Glutamatergic neuron (in vitro differentiated cells): ENCODE measurements at regions not wholly inside any gene's neighbourhood (a gene's known extent, or its start where the extent isn't known, plus 50 kb on each side); places are given as distances from the start of the nearest gene placed in this dataset.

Source experiments
- DNase-seq: peaks from one replicate; pipeline ENCODE4 v3.0.0; 2022
- H3K27ac Mint-ChIP-seq: one replicate; pipeline ENCODE4 v1.8.0; 2020; ENCODE audit warnings: mild to moderate bottlenecking, mixed read lengths, inconsistent platforms; ENCODE audit not compliant: unreplicated experiment
- H3K27me3 Mint-ChIP-seq: one replicate; pipeline ENCODE4 v1.8.0; 2020; ENCODE audit warnings: mild to moderate bottlenecking, moderate library complexity, mixed read lengths, inconsistent platforms; ENCODE audit not compliant: unreplicated experiment
- H3K36me3 Mint-ChIP-seq: one replicate; pipeline ENCODE4 v1.8.0; 2020; ENCODE audit warnings: mild to moderate bottlenecking, mixed read lengths, inconsistent platforms; ENCODE audit not compliant: unreplicated experiment
- H3K4me1 Mint-ChIP-seq: one replicate; pipeline ENCODE4 v1.8.0; 2020; ENCODE audit warnings: mild to moderate bottlenecking, low read depth, mixed read lengths, inconsistent platforms; ENCODE audit not compliant: unreplicated experiment
- H3K4me3 Mint-ChIP-seq: one replicate; pipeline ENCODE4 v1.8.0; 2020; ENCODE audit warnings: mild to moderate bottlenecking, mixed read lengths, inconsistent platforms; ENCODE audit not compliant: unreplicated experiment
- H3K9me3 Mint-ChIP-seq: one replicate; pipeline ENCODE4 v1.8.0; 2020; ENCODE audit warnings: mild to moderate bottlenecking, moderate library complexity, mixed read lengths, inconsistent platforms; ENCODE audit not compliant: unreplicated experiment
- CTCF ChIP-seq: fragments of 200-600 bp; sonication (generic); IDR thresholded peaks from one replicate; pipeline ENCODE4 v1.5.0; 2021; ENCODE audit not compliant: partially characterized antibody, unreplicated experiment

DNA sequence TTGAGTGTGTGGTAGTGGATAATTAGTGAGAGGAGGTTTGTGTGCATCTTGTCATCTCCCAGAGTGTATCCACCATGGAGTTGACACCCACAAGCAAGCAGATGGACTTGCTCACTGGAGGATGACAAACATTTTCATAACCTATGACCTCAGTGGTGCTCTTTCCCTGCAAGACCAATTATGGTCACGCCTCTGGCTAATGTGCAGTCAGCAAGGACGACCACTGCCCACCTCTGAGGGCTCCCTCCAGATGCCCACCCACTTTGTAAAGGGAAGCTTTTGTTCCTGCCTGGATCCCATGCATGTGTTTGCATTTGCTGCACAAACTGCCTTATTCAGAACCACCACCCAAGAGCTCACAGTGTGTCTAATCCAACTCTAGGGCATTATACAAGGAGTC lies 982.8 kb downstream of the TMEM121 start:
- peaks cover 24% of the 10 kb centered on the region for H3K9me3 Mint-ChIP-seq

DNA sequence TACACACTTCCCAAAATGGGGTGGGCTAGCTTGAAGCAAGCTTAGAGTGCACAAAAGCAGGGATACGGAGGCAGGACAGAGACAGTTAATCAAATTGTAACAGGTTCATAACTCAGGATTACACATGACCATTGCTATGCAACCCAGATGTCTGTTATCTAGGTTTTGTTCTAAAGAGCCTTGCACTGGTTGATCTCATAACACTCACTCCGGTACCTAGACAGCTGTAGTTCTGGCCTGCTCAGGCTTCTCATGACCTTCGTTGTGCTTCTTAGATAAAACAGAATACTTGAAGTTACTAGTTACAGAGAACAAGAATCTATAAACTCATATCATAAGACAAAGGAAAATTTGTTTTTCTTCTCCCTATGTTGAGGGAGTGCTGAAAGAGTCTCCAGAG lies 983.4 kb downstream of the TMEM121 start:
- no peak for DNase-seq
- Mint-ChIP-seq H3K9me3 (peaks cover 25% of the 10 kb centered on the region), H3K4me3 (no peak overlapping the region), H3K27ac (no peak overlapping the region), H3K27me3 (no peaks in the 10 kb centered on the region), H3K36me3 (peaks cover 15% of the 10 kb centered on the region), H3K4me1 (no peaks in the 10 kb centered on the region)
- no peak for TF ChIP-seq CTCF

More for the DNA sequence above, 982.8 kb downstream of the TMEM121 start:
- no peak for DNase-seq
- Mint-ChIP-seq H3K27ac (no peak overlapping the region), H3K27me3 (no peaks in the 10 kb centered on the region), H3K4me3 (no peak overlapping the region), H3K4me1 (no peaks in the 10 kb centered on the region), H3K36me3 (peaks cover 17% of the 10 kb centered on the region)
- TF ChIP-seq CTCF: no peak

- TF ChIP-seq CTCF: no peak
- no peak overlapping the region for H3K4me3 Mint-ChIP-seq
- H3K9me3 Mint-ChIP-seq: peaks cover 27% of the 10 kb centered on the region
- H3K36me3 Mint-ChIP-seq: peaks cover 9% of the 10 kb centered on the region
- no peak overlapping the region for H3K27ac Mint-ChIP-seq
- DNase-seq: no peak
- peaks cover 2% of the 10 kb centered on the region for H3K27me3 Mint-ChIP-seq
- no peaks in the 10 kb centered on the region for H3K4me1 Mint-ChIP-seq
Observed at GRCh38 chr14:106511006-106511799, 984.8 kb downstream of the TMEM121 start.

DNA sequence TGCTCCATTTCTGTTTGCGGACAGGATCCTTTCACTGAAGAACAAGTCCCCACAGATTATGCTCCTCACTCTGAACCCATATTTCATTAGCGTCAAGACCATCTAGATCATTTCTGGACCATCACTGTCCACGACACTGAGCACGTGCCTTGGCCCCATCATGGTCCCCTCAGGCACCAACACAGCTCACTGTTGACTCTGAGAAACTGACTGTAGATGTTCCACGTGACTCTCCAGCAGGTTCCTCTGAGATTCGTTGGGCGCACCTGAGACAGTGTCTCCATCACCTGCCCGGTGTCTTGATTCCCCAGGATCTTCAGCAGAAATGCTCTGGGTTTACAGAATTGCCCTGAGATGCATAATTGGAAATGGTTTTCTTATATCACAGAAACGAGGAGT lies 985.4 kb downstream of the TMEM121 start:
- no peak for TF ChIP-seq CTCF
- peaks cover 13% of the 10 kb centered on the region for H3K36me3 Mint-ChIP-seq
- peaks cover 2% of the 10 kb centered on the region for H3K27me3 Mint-ChIP-seq
- no peak overlapping the region for H3K27ac Mint-ChIP-seq
- H3K4me3 Mint-ChIP-seq: no peak overlapping the region
- H3K4me1 Mint-ChIP-seq: no peaks in the 10 kb centered on the region
- peaks cover 27% of the 10 kb centered on the region for H3K9me3 Mint-ChIP-seq
- no peak for DNase-seq

- peaks cover 13% of the 10 kb centered on the region for H3K36me3 Mint-ChIP-seq
- H3K9me3 Mint-ChIP-seq: peaks cover 30% of the 10 kb centered on the region
- DNase-seq: no peak
- no peak overlapping the region for H3K27ac Mint-ChIP-seq
- H3K4me1 Mint-ChIP-seq: no peaks in the 10 kb centered on the region
- no peak for TF ChIP-seq CTCF
- H3K4me3 Mint-ChIP-seq: no peak overlapping the region
- peaks cover 2% of the 10 kb centered on the region for H3K27me3 Mint-ChIP-seq
Observed at GRCh38 chr14:106513302-106513701, 986.9 kb downstream of the TMEM121 start.
